HG03439 (cell line): ENCODE measurements at regions not wholly inside any gene's neighbourhood (a gene's known extent, or its start where the extent isn't known, plus 50 kb on each side); places are given as distances from the start of the nearest gene placed in this dataset.

Source experiments
- ATAC-seq: cut with Tn5 transposase; IDR thresholded peaks from one replicate; pipeline ENCODE4 v1.9.1; 2021; ENCODE audit warnings: mild to moderate bottlenecking, moderate library complexity; ENCODE audit not compliant: unreplicated experiment

DNA sequence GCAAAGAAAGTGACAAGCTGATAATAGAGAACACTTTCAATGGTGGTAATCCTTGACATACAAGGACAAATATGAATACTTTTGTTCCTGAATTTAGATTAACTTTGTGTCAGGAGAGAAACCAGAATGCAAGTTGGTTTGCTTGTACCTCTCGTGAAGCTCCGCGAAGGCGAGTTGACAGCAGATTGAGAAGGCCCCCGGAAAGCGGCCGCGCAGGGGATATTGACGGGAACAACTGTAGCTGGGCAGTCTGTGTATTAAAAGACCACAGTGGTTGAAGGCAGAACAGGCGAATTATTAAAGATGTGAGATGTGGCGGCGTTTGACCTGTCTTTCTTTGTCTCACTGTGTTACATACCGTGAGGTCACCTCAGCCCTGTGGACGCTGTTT is 175.8 kb upstream of the RALGAPA2 start:
- ATAC-seq = no peak

DNA sequence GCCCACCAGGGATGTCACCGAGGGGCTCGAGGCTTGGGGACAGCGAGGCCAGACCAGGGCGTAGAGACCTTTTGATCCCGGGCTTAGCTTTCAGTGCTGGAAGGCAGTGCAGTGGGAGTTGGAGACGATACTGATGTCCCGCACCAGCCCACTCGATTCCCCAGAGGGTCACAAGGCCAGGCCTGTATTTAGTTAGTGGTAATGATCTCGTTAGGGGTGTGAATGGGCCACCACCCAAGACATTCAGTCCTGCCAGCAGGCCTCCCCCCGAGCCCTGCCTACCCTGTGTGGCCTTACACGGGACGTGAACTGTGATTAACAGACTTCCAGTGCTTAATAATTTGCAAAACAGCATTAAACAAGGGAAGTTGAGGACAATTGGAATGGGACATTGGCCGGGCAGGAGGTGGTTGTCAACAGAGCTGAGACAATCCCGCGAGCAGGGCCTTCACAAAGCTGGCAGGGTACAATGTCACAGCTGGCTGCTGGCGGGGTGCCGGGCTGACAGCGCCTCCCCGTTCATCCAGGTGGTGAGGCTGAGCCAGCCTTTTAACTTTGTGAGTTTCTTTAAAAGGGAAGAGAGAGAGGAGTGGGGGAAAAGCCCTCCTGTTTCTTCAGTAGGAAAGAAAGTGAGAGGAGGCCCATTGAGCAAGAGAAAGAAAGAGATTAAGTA is 175.3 kb upstream of the RALGAPA2 start:
- no peak for ATAC-seq

DNA sequence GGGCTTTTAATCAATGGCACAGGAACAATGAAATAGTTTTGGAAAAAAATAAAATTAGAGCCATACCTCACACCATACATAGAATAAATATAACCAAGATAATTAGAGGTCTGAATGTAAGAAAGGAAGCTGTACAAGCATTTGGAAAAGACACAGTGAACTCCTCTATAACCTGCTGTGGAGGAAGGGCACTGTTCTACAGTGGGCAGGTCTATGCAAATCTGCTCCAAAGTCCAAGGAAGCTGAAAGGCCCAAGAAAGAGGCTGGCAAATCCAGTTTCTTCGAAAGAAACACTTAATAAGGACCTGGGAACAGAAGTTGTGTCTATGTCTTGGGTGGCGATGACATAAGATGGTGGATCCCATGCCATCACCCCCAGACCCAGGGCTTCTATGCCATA is 169.4 kb upstream of the RALGAPA2 start:
- ATAC-seq = no peak

DNA sequence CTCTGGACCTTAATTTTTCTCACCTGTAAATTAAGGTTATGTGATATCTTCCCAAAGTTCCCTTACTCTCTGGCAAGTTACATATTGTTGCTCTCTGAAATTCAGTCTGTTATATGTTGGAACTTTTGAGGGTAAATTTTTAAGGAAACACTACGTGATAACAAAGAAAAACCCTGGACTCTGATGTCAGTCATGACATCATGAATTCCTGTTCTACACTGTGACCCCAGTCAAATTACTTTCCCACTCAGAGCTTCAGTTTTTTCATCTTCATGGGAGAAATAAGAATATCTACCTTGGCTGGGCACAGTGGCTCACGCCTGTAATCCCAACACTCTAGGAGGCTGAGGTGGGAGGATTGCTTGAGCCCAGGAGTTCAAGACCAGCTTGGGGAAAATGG is 164.6 kb upstream of the RALGAPA2 start:
- ATAC-seq = no peak

DNA sequence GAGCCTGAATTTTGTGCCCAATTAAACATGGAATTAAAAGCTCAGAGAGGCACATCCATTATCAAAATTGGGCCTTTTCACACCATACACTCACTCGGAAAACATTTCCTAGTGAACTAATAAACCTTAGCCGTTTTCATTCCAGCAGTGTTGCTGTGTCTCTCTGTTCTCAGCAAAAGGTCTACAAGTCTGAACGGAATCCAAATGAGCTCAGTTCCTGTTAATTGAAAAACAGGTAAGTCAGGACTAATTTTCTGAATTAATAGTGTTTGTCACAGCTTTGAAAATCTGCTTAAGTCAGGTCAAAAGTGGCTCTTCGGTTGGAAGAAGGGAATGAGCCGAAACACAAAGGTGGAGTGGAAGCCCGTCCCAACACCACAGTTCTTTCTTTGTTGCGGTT is 163.3 kb upstream of the RALGAPA2 start:
- ATAC-seq = no peak

DNA sequence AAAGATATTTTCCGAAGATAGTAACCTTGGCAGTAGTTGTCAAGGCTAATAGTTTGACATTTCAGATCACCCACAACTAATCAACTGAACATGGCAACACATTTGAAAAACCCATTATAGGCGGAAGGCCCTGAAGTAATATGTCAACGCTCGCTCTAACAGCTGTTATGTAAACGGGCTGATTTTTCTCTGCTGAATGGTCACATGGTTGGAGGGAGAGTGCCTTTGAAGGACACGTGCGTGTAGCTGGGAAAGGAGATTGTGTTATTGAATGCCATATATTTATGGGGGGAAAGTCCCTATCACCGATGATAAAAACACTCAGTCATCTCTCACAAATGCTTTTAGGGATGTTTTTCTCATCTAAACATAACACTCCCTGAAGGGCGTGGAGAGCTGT is 160.0 kb upstream of the RALGAPA2 start:
- no peak for ATAC-seq

DNA sequence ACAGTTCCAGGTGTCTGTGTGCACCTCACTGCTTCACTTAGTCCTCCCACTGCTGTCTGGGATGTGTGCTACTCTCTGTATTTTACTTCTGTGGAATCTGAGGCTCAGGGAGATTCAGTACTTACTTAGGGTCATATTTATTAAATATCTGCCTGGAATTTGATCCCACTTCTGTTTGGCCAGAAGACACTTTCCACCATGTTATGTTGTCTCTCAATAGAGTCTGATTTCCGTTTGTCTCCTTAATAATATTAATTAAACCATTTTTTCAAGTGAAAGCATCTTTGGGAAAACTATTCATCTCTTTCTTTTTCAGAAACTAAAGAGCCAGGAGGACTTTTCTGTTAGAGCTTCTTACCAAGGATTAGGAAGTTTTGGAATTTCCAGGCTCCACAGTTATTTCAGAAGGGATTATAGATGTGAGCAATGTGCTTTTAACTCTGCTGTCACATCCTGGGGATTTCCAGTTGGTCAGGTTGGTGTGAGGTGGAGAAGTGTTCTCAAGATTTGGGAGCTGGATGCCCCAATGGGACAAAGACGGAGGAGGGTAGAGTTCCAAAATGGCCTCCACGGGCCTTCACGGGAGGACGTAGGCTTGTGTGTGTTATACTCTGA is 156.8 kb upstream of the RALGAPA2 start:
- no peak for ATAC-seq

DNA sequence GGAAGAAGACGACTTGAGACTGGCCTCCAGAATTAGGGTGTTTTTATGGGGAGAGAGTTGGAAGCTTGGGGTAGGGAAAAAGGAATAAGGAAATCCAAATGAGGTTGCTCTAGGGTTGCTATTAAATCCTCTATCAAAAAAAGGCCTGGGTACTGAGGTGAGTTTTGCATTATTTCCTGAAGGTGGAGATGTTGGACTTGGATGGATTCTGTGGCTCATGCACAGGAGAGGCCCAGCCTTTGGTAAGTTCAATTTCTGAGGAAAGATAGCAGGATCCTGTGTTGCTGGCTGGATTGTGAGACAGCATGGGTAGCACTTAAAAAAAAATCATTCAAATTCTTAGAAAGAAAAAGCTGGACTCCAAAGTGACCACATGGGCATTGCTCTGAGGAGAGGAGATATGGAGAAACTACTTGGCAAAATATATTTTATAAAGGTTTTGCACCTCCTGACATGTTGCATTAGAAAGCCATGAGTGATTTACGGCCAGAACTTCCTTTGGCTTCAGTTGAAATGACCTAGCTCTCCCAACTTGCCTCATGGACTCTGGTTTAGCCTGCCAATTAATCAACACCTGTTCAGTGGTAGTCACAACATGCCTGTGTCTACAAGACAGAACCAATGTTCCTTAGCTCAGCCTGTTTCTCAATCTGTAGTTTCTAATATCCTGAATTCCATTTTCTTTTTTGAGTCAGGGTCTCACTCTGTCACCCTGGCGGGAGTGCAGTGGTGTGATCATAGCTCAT is 152.1 kb upstream of the RALGAPA2 start:
- ATAC-seq = no peak

DNA sequence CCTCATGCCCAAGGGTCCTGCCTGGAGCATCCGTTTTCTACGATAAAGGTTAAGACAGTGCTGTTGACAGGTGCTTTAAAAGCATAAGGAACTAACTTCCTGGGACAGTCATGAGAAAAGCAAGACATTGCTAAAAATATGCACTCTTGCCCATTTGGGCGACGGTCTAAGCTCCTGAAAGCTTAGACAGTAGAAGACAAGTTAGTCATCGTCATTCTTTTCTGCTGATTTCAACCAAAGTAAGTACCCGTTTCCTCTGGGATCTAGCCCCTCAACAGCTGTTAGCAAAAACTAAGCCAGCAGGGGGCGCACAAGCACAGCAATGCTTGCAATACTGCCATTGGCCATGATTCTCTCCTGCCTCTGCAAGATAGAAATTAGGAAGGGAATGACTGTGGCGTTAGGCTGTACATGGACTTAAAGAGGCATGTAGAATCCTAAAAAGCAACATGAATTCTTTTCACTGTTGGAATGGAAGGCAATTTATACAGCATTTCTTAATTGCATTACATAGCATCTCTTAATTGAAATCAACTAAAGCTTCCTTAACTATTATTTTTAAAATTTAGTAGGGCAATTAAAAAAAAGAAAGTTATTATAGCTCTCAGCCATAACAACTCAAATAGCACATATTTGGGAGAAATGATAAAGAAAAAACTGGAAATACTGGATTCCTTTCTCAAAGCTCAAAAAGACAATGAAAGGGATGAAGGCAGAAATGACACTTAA is 147.8 kb upstream of the RALGAPA2 start:
- peak; percentile 70 for ATAC-seq

DNA sequence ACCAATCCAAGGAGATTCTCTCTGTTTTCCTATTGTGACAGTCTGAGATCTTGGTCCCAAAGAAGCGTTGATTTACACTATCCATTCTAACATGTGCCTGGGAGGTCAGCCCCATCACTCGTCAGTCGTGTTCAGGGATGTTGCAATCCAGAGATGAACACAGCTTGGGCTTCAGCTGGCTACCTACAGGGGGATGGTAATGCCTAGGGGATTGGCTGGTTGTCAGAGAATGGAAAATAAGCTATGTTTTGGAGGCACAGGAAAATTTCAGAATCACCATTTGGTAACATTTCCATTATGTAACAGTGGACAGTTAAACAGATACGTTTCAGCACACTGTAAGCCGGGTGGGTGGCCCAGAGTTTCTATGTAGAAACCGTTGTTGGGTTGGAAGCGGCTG is 147.1 kb upstream of the RALGAPA2 start:
- no peak for ATAC-seq

DNA sequence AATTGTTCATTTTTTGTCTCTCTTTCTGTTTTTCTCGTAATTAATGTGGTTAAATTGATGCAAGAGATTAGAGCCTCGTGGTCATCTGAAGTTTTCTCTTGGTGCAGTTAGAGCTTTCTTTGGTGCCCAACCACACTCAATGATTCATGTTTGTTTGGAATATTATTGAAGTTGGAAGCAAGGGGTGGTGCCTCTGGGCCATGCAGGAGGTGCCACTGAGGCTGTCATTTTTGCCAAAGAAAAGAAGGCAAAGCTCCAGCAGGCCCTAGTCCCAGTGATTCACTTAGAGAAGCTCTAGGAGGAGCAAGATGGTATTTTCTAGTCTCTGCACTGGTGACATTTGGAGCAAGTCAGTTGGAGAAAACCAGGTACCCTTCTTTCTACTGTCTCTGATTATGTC is 144.5 kb upstream of the RALGAPA2 start:
- ATAC-seq = no peak

DNA sequence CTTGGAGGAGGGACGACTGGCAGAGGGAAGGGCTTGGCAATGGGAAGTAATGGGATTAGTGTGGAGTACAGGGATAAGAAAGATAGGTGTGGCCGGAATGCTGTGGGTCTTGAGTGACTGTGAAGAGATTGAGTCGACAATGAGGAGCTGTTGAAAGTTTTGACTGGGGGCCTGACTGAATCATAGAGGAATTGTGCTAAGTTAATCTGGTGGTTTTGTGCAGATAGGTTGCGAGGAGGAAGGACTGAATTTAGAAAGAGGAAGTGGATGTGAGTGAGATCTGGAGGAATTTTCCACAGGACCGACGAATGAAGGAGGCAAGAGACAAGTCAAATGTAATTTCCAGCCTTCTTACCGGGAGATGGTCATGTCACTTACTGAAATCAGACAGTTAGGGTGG is 143.9 kb upstream of the RALGAPA2 start:
- ATAC-seq = no peak

DNA sequence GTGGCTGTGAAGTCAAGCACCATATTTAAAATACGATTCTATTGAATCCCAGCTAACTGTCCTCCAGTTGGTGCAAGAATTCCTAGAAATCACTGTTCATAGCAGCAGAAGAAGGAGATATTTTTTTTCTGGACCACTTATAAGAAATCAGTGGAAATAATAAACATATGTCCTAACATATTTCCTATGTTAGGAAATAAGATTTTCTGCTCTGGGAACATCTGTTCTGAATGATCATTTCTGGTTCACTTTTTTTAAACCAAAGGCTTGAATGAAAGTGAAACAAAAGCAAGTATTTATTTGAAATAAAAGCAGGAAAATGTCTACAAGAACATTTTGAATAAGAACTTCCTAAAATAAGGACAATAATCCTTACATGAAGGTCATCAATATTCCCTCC is 138.9 kb upstream of the RALGAPA2 start:
- no peak for ATAC-seq

DNA sequence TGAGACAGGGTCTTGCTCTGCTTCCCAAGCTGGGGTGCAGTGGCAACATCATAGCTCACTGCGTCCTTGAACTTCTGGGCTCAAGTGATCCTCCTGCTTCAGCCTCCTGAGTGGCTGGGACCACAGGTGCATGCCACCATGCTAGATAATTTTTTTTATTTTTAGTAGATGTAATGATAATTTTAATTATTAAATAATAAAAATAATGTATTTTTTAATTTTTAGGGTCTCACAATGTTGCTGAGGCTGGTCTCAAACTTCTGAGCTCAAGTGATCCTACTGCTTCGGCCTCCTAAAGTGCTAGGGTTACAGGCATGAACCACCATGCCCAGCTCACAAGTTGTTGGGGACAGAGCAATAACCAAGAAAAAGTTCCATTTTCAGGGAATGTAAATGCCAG is 138.0 kb upstream of the RALGAPA2 start:
- ATAC-seq = no peak

DNA sequence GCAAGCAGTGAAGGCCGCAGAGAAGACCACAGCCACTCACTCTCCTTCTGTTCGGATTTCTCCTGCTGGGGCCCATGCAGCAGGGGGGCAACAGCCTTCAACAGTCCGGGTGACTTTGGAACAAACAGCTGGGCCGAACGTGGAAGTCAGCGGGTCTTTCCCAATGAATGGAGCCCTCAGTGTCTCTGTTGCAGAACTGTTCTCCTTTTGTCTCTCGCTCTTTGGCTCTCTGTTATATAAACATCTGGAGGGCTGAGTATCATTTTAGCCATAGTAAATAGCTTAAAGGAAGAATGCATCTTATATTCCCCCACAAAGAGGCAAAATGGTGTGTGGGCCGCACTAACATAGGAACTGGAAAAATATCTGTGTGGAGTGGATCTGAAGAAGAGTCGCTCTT is 136.7 kb upstream of the RALGAPA2 start:
- no peak for ATAC-seq

DNA sequence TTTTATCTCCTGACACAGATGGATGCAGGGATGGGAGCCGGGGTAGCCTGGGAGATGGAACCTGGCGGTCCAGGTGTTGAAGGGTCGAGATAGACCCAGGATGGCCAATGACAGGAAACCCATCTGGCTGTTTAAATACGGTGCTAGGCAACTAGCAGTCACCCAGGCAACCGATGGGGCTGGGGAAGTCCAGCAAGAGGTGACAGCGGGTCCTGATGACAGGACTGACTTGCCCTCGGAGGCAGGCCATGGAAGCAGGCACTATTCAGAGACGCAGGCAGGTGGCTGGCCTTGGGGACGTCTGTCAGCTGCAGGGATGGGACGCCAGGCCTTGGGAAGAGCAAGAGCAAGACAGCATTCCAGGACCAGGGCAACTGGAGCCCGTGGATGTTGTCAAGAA is 135.4 kb upstream of the RALGAPA2 start:
- ATAC-seq = no peak

DNA sequence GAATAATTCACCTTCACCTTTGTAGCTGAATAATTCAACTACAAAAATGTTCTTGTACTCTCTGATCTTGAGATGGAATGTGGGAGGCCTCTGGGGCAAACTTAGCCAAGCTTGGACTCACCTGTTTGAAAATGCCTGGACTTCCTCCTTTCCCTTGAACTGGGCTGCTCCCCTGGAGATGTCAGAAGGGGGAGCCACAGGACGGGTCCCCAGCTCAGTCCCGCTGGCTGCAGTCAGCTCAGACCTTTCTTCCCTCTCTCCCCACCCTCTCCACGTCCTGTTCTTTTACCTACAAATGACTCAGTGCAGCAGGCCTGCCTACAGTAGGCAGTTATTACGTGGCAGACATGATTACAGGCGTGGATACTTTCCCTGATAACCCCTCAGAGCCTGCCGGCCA is 131.5 kb upstream of the RALGAPA2 start:
- no peak for ATAC-seq

DNA sequence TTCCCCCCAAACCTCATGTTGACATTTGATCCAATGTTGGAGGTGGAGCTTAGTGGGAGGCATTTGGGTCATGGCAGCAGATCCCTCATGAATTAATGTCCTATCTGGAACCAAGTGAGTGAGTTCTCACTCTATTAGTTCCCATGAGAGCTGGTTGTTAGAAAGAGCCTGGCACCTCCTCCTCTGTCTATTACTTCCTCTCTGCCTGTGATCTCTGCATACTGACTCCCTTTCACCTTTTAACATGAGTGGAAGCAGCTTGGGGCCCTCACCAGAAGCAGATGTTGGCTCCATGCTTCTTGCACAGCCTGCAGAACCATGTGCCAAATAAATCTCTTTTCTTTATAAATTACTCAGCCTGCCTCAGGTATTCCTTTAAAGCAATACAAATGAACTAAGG is 127.3 kb upstream of the RALGAPA2 start:
- no peak for ATAC-seq

DNA sequence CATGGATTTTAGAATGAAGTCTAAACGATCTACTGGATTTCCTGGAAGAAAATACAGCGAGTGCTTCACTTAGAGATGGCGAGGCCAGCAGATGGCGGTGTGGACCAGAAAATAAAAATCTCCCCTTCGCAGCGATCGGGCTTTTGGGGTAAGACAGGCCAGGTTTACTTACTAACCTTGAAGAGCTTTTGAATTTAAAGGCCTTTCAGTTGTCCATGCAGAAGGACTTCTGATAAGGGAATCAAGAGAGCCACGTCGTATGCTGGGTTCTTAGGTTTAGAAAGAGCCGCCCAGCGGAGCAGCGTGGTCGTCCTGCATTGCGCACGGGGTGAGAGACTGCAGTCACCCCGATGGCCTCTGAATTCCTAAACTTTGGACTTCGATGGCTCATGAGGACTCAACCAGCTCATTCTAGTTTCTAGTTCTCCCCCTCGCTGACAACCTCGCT is 125.2 kb upstream of the RALGAPA2 start:
- no peak for ATAC-seq

DNA sequence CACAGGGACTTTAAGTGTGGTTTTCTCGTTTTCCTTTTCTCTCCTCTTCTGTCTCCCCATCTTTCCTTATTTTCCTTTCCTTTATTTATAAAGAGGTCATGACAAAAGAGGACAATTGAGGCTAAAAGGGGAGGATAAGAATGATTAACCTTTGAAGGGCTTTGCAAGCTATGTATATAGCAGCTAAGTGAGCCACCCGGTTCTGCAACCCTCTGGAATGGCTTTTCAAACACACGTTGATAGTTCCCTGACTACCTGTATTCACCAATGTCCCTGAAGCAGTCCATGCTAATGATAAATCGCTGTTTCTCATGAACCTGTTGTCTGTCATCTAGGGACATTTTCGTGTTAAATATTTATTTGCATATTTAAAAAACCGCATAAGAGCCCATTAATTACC is 124.4 kb upstream of the RALGAPA2 start:
- ATAC-seq = no peak

DNA sequence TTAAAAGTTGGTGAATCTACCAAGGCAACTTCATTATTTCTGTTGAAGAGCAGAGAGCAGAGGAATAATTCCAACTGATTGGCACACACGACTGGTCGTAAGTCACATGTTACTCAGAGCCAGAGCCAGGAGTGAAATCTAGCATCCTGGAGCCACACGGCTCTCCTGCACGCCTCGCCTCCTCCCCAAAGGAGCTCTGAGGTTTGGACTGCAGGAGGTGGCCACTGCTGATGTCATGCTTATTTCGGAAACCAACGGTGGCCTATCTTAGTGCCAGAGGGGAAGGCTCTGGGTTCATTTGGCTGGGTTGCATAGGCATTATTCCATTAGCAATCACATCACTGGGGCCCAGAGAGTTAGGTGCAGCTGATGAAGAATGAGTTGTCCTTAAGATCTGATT is 123.5 kb upstream of the RALGAPA2 start:
- ATAC-seq = no peak

DNA sequence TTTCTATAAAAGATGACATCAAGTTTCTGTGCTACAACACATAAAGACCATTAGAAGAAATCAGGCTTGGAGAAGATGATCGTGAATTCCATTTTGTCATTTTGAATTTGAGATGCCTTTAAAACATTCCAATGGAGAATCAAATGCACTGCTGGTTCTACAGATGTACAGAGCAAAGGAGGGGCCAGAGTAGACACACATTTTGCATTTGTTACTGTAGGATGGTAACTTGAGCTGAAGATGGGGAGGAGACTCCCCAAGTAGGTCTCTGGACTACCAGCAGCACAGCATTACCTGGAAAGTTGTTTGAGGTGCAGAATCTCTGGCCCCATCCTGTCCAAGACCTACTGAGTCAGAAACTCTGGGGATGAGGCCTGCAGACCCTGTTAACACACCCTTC is 121.6 kb upstream of the RALGAPA2 start:
- no peak for ATAC-seq
